ENCODE measurements at regions not wholly inside any gene's neighbourhood (a gene's known extent, or its start where the extent isn't known, plus 50 kb on each side); places are given as distances from the start of the nearest gene placed in this dataset.

DNA sequence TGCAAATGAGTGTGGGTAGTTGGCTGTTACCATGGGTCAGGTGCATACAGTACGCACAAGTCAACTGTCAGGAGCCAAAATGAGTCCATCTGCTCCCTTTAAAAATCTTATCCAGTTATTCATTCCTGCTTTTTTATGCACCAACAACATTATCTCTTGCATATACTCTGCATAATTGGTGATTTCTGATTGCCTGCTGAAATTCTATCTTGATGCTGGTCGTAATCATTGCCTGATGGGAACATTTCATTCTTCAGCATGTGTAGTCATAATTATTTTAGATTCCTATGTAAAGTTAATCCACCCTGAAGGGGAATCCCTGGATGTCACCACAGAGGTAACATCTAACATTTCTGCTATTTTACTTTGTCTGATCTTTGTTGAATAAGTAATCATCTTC, 102.2 kb upstream of the RND3 start:
- intact Hi-C loops (cut with DNase I; ENCODE audit: low total_unique reads), result no loop called here
- TF ChIP-seq POLR2A (IDR thresholded peaks at IDR 0.05), result no peak
- TF ChIP-seq, protein P1, sequence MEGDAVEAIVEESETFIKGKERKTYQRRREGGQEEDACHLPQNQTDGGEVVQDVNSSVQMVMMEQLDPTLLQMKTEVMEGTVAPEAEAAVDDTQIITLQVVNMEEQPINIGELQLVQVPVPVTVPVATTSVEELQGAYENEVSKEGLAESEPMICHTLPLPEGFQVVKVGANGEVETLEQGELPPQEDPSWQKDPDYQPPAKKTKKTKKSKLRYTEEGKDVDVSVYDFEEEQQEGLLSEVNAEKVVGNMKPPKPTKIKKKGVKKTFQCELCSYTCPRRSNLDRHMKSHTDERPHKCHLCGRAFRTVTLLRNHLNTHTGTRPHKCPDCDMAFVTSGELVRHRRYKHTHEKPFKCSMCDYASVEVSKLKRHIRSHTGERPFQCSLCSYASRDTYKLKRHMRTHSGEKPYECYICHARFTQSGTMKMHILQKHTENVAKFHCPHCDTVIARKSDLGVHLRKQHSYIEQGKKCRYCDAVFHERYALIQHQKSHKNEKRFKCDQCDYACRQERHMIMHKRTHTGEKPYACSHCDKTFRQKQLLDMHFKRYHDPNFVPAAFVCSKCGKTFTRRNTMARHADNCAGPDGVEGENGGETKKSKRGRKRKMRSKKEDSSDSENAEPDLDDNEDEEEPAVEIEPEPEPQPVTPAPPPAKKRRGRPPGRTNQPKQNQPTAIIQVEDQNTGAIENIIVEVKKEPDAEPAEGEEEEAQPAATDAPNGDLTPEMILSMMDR (IDR thresholded peaks at IDR 0.05), result no peak
- H3K27me3 ChIP-seq, result no peaks in the 10 kb centered on the region
- H3K4me1 ChIP-seq, result no peaks in the 10 kb centered on the region
- H3K27ac ChIP-seq, result no peak overlapping the region
- no peaks in the 10 kb centered on the region for H3K36me3 ChIP-seq (ENCODE audit: low read depth, missing control alignments)
- 77 to 89% methylated on average over 2 of the region's 2 CpGs for WGBS, 2 donors
- DNase-seq, result no peak
- H3K4me3 ChIP-seq, result no peak overlapping the region
- H3K9me3 ChIP-seq, result no peaks in the 10 kb centered on the region

DNA sequence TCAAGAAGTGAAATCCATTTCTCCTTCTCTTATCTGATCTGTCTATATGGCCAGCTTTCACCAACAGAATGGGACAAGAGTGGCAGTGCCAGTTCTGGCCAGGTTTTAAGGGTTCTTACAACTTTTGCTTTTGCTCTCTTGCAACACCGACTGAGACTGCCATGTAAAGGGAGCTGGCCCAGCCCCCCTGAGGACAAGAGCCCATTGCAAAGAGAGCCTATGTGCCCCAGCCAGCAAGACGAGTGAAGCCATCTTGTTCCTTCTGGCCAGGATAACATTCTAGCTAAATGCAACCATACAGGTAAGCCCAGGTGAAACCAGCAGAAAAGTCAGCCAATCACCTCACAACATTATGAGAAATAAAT, 101.0 kb upstream of the RND3 start:
- intact Hi-C loops (cut with DNase I; ENCODE audit: low total_unique reads), result no loop called here
- no peak overlapping the region for H3K27ac ChIP-seq
- DNase-seq, result no peak
- no peak overlapping the region for H3K4me3 ChIP-seq
- no peaks in the 10 kb centered on the region for H3K36me3 ChIP-seq (ENCODE audit: low read depth, missing control alignments)
- H3K9me3 ChIP-seq, result no peaks in the 10 kb centered on the region
- H3K4me1 ChIP-seq, result no peaks in the 10 kb centered on the region
- TF ChIP-seq, protein P1 (IDR thresholded peaks at IDR 0.05), result no peak
- no peak for TF ChIP-seq POLR2A (IDR thresholded peaks at IDR 0.05)
- WGBS, 2 donors, result 96% methylated on average over 2 of the region's 2 CpGs
- H3K27me3 ChIP-seq, result no peaks in the 10 kb centered on the region

DNA sequence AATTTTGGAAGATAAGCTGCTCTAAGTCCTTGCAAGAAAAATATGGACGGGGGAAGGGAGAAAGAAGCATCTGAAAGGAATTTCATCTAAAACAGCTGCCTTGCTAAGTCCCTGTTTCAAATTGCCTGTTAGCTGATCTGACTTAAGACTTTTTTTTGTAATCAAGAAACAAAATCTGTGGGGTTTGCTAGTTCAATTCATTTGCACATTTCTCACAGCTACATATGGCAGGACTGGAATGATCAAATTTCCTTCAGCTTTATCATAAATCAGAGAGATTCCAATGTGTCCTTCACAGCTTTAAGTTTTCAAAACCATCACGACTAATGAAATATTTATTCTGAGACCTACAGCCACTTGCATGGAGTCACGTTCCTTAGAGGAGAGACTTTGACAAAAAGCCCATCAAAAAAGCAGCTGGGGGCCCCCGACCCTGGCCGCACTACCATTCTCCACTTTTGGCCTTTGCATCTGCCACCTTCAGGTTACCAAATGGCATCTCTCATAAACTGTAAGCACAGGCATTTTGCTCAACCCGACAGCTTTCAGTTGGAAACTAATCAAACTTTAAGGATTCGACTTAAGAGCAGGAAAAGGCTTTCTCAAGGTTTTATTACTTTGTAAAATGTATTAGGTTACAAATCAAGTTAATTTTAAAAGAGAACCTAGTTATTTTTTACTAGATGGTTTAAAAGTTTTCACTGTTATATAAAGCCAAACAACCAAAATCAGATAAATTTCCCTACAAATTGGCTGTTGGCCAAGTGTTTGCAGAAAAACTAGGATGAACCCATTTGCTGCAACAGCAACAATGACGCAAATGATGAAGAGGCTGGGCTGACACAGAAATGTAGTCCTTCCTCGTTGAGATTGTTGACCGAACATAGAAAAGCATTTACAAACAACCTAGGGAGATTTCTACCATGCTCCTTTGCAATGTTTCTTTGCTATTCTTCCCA, 100.4 kb upstream of the RND3 start:
- no peaks in the 10 kb centered on the region for H3K4me1 ChIP-seq
- no peak overlapping the region for H3K4me3 ChIP-seq
- no peaks in the 10 kb centered on the region for H3K9me3 ChIP-seq
- TF ChIP-seq POLR2A (IDR thresholded peaks at IDR 0.05), result no peak
- TF ChIP-seq, protein P1 (IDR thresholded peaks at IDR 0.05), result no peak
- H3K27me3 ChIP-seq, result no peaks in the 10 kb centered on the region
- intact Hi-C loops (cut with DNase I; ENCODE audit: low total_unique reads), result no loop called here
- H3K27ac ChIP-seq, result no peak overlapping the region
- 52 to 62% methylated on average over 10 of the region's 10 CpGs for WGBS, 2 donors
- no peaks in the 10 kb centered on the region for H3K36me3 ChIP-seq (ENCODE audit: low read depth, missing control alignments)
- no peak for DNase-seq

DNA sequence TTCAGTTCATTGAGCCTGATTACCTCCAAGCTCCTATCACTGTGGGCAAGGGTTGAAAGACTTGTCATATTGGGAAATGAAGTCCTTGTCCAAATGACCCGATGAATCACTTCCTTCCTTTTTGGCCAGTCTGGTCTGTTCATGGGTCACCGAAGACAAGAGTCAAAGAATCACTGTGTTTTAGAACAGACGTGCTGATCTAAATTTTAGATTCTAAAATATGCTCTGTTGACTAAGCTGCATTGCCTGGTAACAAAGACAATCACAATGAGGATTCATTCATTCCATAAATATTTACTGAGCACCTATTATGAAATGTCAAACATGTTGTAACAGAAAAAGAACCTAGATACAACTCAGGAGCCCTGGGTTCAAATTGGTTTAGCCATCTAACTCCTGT, 99.4 kb upstream of the RND3 start:
- 77 to 87% methylated on average over 3 of the region's 3 CpGs for WGBS, 2 donors
- Histone ChIP-seq H3K4me3 (no peak overlapping the region), H3K27me3 (no peaks in the 10 kb centered on the region), H3K9me3 (no peaks in the 10 kb centered on the region), H3K4me1 (no peaks in the 10 kb centered on the region), H3K36me3 (ENCODE audit: low read depth, missing control alignments) (no peaks in the 10 kb centered on the region), H3K27ac (no peak overlapping the region)
- DNase-seq, result no peak
- intact Hi-C loops (cut with DNase I; ENCODE audit: low total_unique reads), result no loop called here
- TF ChIP-seq, protein P1 (IDR thresholded peaks at IDR 0.05), result no peak
- TF ChIP-seq POLR2A (IDR thresholded peaks at IDR 0.05), result no peak

All from testis (tissue), 2 donors.